ENCODE measurements at regions not wholly inside any gene's neighbourhood (a gene's known extent, or its start where the extent isn't known, plus 50 kb on each side); places are given as distances from the start of the nearest gene placed in this dataset.

DNA sequence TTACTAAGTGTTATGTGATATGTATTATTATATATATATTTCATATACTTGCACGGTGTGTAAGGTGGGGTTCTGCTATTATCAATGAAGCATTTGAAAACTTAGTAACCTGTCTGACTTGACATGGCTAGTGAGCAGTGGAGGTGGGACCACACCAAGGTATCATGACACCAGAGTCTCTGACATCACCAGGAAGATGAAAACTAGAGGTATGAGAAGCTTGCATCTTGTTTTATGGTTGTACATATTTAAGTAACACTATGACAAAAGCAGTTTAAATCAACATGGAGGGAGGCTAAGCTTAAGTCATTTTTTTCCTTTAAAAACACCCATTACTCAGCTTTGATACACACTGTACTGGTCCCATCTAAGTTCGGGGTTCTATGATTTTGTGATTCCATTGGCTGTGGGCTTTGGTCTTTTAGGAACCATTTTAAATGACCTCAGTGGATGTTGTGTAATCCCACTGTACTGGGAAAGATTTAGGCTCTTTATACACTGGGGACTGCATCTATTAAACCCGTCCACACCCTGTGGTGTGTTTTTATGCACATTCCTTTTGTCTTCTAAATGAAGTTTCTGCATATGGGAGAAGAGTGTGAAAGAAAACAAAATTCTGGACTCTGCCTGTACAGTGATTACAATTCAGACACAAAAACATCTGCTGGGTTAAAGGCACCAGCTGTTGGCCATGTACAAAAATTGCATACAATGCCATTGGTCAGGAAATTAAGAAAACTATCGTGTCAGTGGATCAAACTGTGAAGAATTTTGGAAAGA is 570.6 kb downstream of the SPRY1 start:
- no peak for DNase-seq

GRCh38 chr4:123972031-123972430 is 575.4 kb downstream of the SPRY1 start:
- no peak for DNase-seq

GRCh38 chr4:123974386-123975149 is 578.0 kb downstream of the SPRY1 start:
- DNase-seq = no peak

- no peak for DNase-seq
These were observed 579.7 kb downstream of the SPRY1 start for GRCh38 chr4:123976285-123976684.

DNA sequence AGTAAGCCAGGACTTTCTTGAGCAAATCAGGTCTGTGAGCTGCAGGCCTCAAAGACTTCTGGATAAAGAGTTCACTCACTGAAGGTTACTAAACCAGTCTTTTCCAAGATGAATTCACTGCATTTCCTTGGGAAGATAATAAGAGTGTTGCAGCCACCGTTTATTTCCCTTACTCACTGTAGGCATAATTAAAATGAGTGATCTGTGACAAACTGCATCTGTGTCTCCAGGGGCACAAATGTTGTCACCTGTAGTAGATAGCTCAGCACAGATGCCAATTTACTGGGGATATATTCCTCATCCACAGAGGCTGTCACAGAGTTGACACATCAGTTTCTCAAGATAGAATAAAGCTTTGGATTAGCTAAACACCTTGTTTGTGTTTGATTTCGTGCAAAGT is 580.2 kb downstream of the SPRY1 start:
- no peak for DNase-seq

- DNase-seq = no peak
These were observed 581.1 kb downstream of the SPRY1 start for GRCh38 chr4:123977641-123978081.

GRCh38 chr4:123978637-123979036 is 582.0 kb downstream of the SPRY1 start:
- DNase-seq = no peak

- no peak for DNase-seq
These were observed 584.2 kb downstream of the SPRY1 start for GRCh38 chr4:123980736-123981300.

DNA sequence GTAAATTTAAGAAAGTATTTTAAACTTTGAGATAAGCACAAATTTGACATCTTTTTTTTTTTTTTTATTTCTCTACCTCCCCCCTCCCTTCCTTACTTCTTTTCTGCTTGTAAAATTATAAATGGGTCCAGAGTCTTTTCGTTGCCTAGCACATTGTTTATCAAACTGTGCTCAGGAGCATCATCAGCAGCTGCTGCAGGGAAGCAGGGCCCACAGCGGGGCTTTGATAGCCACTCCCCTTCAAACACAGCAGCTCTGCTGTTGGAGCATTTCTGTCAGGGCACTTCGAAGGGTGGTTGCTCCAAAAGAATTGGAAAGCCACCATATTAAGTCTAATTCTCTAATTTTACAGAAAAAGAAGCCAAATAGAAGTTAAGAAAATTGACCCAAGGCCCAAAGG is 588.3 kb downstream of the SPRY1 start:
- no peak for DNase-seq

DNA sequence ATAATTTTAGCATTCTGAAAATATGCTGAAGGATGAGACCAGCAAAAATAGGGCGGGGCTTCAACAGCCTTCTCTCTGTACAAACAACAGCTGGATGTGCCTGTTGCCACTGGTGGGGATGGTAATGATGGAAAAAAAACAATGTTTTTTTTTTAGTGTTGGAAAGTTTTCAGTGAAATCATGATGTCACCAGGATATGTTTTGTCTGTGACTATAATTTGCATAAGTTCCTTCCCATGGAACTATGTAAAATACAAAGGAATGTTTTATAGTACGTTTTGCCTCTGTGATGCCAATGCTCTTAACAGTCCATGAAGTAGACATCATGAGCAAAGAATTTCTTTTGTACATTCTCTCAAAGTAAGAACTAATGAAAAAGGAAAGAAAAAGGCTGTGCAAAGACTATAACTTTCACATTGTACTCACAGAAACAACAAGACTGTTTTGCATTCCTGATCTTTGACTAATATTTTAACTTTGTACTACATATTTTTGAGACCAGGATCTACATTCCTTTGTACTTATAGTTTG is 589.7 kb downstream of the SPRY1 start:
- no peak for DNase-seq

GRCh38 chr4:123987408-123987807 is 590.8 kb downstream of the SPRY1 start:
- DNase-seq = no peak

- no peak for DNase-seq
These were observed 593.8 kb downstream of the SPRY1 start for GRCh38 chr4:123990310-123990870.

DNA sequence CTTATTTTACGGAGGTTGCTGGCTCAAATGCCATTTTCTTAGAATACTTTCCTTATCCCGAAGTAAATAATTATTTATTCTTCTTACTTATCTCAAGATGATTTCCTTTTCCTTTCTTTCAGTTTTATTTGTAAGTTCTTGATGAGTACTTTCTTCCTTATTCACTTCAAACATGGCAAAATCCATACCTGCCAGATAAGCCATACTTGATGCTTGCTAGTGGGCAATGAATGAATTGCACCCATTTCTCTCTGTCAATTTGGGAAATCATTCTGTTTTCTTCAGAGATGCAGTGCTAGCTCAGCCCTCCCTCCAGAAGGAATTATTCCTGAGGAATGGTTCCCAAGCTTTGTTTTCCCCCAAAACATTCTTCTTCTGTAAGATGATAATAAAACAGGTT is 598.3 kb downstream of the SPRY1 start:
- DNase-seq = no peak

- no peak for DNase-seq
These were observed 599.3 kb downstream of the SPRY1 start for GRCh38 chr4:123995936-123996335.

DNA sequence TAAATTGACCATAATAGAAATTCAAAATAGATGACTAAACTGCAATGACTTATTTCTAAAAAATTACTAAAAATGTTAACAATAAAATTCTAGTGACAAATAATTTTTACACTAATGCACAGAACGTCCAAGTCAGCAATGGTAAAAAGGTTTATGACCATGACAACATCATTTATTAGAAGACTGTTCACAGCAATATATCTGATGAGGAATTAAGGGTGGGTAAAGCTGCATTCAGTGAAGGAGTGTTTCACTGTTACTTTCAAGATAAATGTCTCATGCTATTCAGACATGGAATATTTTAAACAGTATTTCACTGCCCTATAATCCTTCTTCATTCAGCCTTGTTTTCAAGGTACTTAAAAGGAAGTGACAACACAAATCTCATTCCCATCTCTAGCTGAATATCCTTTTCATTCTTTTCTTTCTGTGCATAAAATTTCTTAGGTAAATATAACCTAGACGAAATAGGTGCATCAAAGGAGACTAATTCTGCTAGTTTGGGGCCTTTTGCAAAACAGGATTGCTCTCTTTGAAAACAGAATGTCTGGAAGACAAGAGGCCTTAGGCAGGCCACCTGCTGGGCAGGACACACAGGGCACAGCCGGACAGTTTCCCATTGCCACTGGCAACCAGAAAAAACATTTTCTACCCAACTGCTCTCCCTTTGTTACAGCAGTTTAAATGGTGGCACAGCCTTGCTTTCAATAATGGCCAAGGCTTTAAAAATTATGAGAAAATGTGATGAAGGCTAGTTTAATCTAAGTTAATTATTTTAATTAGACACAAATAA is 600.3 kb downstream of the SPRY1 start:
- DNase-seq = no peak

GRCh38 chr4:123997776-123998449 is 601.3 kb downstream of the SPRY1 start:
- DNase-seq = no peak

GRCh38 chr4:124000233-124000632 is 603.6 kb downstream of the SPRY1 start:
- no peak for DNase-seq

DNA sequence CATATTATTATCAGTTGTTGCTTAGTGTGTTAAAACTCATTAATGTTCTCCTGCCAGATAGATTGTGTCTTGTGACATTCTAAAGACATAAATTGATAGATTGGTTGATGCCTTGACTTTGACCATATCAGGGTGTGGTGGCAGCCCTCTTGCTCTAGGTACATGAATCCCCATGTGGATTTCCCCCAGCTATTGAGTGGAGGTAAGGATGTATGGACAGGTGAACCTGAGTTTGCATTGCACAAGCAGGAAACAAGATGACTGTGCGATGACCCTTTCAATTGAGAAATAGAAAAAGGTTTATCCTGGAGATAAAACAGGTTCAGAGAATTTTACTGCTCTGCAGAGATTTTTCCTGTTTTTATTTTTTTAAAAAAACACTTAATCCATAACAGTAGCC is 619.2 kb downstream of the SPRY1 start:
- DNase-seq = no peak

DNA sequence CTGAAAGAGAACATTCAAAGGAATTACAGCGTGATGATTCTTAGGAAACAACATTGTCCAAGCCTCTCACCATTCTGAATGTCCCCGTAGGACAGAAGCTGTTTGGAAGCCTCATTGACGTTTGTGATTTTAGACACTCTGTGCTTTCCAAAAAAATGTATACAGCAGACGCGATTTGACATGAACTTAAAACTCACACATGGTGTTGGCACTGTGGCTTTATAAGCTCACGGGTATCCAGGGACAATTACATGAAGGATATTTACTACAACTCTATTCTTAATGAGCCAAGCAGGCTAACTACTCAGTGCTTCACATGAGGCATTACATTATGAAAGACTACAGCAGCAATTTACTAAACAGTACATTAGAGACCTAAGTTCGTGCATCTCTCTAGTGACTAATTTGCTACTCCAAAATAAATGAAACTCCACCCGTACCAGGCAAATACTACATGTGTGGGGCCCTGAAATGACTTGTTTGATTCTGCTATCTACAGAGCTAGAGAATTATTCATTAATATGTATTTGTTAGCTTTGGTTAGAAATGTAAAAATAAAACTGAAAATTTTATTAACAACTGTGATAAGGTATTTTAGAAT is 620.7 kb downstream of the SPRY1 start:
- no peak for DNase-seq

- no peak for DNase-seq
These were observed 622.1 kb downstream of the SPRY1 start for GRCh38 chr4:124018383-124019317.

All from 8988T (cell line).